ENCODE measurements at regions not wholly inside any gene's neighbourhood (a gene's known extent, or its start where the extent isn't known, plus 50 kb on each side); places are given as distances from the start of the nearest gene placed in this dataset.

- no peaks in the 10 kb centered on the region for H3K9me3 ChIP-seq (ENCODE audit: insufficient read depth, low read depth)
- intact Hi-C loops (cut with micrococcal nuclease; ENCODE audit: unreplicated experiment) = no loop called here
These were observed 458.0 kb downstream of the DMAC1 start for GRCh38 chr9:7341571-7341970.

GRCh38 chr9:7340451-7340850 is 459.1 kb downstream of the DMAC1 start:
- Histone ChIP-seq H3K9me3 (ENCODE audit: insufficient read depth, low read depth) (no peaks in the 10 kb centered on the region), H3K4me2 (no peak overlapping the region), H3K4me3 (no peak overlapping the region), H2AFZ (no peak overlapping the region), H3K27me3 (ENCODE audit: insufficient read depth, low read depth) (peaks cover 15% of the 10 kb centered on the region; the same call in 1 of the 2 replicates), H3K79me2 (ENCODE audit: low read depth) (no peaks in the 10 kb centered on the region), H3K9me2 (ENCODE audit: insufficient read depth) (no peaks in the 10 kb centered on the region), H3K4me1 (replicated peaks; ENCODE audit: insufficient read depth) (no peaks in the 10 kb centered on the region), H3K27ac (no peak overlapping the region), H3K36me3 (ENCODE audit: low read depth) (no peaks in the 10 kb centered on the region), H4K20me1 (ENCODE audit: insufficient read depth) (no peaks in the 10 kb centered on the region), H3F3A (ENCODE audit: insufficient read depth, low read depth) (no peaks in the 10 kb centered on the region)
- ChIA-PET POLR2A (ENCODE audit: unreplicated experiment) (no interaction called here), CTCF (no interaction called here)
- BruUV-seq (replicated peaks) = no TSS peak
- DNase-seq = no peak
- intact Hi-C loops (cut with micrococcal nuclease; ENCODE audit: unreplicated experiment) = no loop called here
- TF ChIP-seq EZH2 (IDR thresholded peaks at IDR 0.05; ENCODE audit: low read depth) = no peak

More at GRCh38 chr9:7341571-7341970, 458.0 kb downstream of the DMAC1 start:
- Histone ChIP-seq H3K4me2 (no peak overlapping the region), H4K20me1 (ENCODE audit: insufficient read depth) (no peaks in the 10 kb centered on the region), H3K27me3 (ENCODE audit: insufficient read depth, low read depth) (peaks cover 11% of the 10 kb centered on the region; the same call in 1 of the 2 replicates), H3K79me2 (ENCODE audit: low read depth) (no peaks in the 10 kb centered on the region), H3K9me2 (ENCODE audit: insufficient read depth) (no peaks in the 10 kb centered on the region), H3K27ac (no peak overlapping the region), H2AFZ (no peak overlapping the region), H3K36me3 (ENCODE audit: low read depth) (no peaks in the 10 kb centered on the region), H3K4me3 (no peak overlapping the region), H3K4me1 (replicated peaks; ENCODE audit: insufficient read depth) (no peaks in the 10 kb centered on the region), H3F3A (ENCODE audit: insufficient read depth, low read depth) (no peaks in the 10 kb centered on the region)
- no peak for DNase-seq
- ChIA-PET POLR2A (ENCODE audit: unreplicated experiment) (no interaction called here), CTCF (no interaction called here)
- no TSS peak for BruUV-seq (replicated peaks)
- no peak for TF ChIP-seq CTCF (conservative IDR thresholded peaks at IDR 0.05)
- no peak for TF ChIP-seq EZH2 (IDR thresholded peaks at IDR 0.05; ENCODE audit: low read depth)

GRCh38 chr9:7338586-7339281 is 460.8 kb downstream of the DMAC1 start:
- ChIA-PET CTCF (no interaction called here), POLR2A (ENCODE audit: unreplicated experiment) (no interaction called here)
- Histone ChIP-seq H3K4me2 (no peak overlapping the region), H4K20me1 (ENCODE audit: insufficient read depth) (no peaks in the 10 kb centered on the region), H3K4me3 (no peak overlapping the region), H3K4me1 (replicated peaks; ENCODE audit: insufficient read depth) (no peaks in the 10 kb centered on the region), H3K27me3 (ENCODE audit: insufficient read depth, low read depth) (peaks cover 9% of the 10 kb centered on the region; the same call in 1 of the 2 replicates), H3K36me3 (ENCODE audit: low read depth) (no peaks in the 10 kb centered on the region), H3K9me3 (ENCODE audit: insufficient read depth, low read depth) (no peaks in the 10 kb centered on the region), H2AFZ (no peak overlapping the region), H3K9me2 (ENCODE audit: insufficient read depth) (no peaks in the 10 kb centered on the region), H3K79me2 (ENCODE audit: low read depth) (no peaks in the 10 kb centered on the region), H3F3A (ENCODE audit: insufficient read depth, low read depth) (no peaks in the 10 kb centered on the region), H3K27ac (no peak overlapping the region)
- no TSS peak for BruUV-seq (replicated peaks)
- DNase-seq = no peak
- TF ChIP-seq CTCF (conservative IDR thresholded peaks at IDR 0.05) = no peak
- no peak for TF ChIP-seq EZH2 (IDR thresholded peaks at IDR 0.05; ENCODE audit: low read depth)
- intact Hi-C loops (cut with micrococcal nuclease; ENCODE audit: unreplicated experiment) = no loop called here
